ENCODE measurements at regions not wholly inside any gene's neighbourhood (a gene's known extent, or its start where the extent isn't known, plus 50 kb on each side); places are given as distances from the start of the nearest gene placed in this dataset.

DNA sequence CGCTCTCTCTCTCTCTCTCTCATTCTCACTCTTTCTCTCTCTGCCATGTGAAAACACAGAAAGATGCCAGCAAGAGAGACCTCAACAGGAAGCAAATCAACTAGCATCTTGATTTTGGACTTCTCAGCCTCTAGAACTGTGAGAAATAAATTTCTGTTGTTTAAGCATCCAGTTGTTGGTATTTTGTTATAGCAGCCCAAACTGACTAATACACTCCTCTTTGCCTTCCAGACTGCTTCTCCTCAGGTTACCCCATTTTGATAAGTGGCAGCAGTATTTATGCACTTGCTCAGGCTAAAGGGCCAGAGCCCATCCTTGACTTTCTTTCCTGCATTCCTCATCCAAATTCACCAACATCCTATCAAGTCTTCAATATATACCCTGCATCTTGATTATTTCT lies 76.6 kb upstream of the NANOGP8 start:
- no peak for DNase-seq (ENCODE audit: low spot score)

DNA sequence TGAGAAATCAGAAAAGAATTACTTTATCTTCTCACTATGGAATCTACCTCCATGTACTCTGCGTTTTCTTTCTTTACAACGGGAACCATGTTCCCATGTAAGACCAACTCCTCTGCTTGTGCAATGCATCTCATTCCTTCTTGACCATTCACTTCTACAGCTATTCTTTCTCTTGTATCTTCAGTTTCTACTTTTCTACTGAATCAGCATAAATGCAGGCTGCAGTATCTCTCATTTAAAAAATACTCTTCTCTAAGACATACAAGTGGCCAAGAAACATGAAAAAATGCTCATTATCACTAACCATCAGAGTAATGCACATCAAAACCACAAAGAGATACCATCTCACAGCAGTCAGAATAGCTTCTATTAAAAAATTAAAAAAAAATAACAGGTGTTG lies 74.1 kb upstream of the NANOGP8 start:
- no peak for DNase-seq (ENCODE audit: low spot score)

GRCh38 chr15:35151782-35152181 lies 66.7 kb upstream of the NANOGP8 start:
- no peak for DNase-seq (ENCODE audit: low spot score)

GRCh38 chr15:35151381-35151780 lies 66.3 kb upstream of the NANOGP8 start:
- no peak for DNase-seq (ENCODE audit: low spot score)

- no peak for DNase-seq (ENCODE audit: low spot score)
Observed at GRCh38 chr15:35150361-35150760, 65.3 kb upstream of the NANOGP8 start.

GRCh38 chr15:35145336-35145735 lies 60.2 kb upstream of the NANOGP8 start:
- no peak for DNase-seq (ENCODE audit: low spot score)

GRCh38 chr15:35142578-35142977 lies 57.5 kb upstream of the NANOGP8 start:
- DNase-seq (ENCODE audit: low spot score): no peak

DNA sequence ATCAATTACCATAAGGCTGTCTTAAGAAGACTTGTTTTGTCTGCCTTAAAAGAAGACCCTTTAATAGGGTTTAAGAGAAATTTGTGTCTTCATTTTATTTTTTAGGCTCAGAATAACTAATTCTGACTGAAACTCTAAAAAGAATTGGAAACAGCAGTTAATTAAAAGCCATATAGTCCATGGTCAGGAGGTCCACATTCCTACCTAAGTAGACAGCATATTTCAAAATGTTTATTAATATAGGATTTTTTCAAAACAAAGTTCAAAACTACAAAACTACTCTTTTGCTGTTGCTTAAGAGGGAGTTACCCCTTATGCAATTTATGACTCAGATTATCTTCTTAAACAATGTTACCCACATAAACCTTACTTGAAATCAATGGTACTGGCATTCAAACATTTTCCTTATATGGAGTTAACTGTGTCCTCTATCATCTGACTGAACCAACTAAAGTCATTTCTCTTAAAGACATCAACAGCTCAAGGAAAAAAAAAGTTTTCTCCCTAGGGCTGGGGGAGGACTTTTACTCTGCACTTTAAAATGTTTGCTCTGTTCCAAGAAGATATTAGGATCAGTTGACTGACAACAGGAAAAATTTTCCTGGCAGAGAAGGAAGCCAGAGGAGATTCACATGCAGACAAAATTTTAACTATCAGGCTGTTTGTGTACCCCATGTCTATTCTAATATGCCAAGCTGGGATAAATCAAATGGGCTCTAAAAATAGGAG lies 56.8 kb upstream of the NANOGP8 start:
- peak; percentile 29 for DNase-seq (ENCODE audit: low spot score)

GRCh38 chr15:35139822-35140221 lies 54.7 kb upstream of the NANOGP8 start:
- DNase-seq (ENCODE audit: low spot score): no peak

- no peak for DNase-seq (ENCODE audit: low spot score)
Observed at GRCh38 chr15:35137190-35137574, 52.1 kb upstream of the NANOGP8 start.

DNA sequence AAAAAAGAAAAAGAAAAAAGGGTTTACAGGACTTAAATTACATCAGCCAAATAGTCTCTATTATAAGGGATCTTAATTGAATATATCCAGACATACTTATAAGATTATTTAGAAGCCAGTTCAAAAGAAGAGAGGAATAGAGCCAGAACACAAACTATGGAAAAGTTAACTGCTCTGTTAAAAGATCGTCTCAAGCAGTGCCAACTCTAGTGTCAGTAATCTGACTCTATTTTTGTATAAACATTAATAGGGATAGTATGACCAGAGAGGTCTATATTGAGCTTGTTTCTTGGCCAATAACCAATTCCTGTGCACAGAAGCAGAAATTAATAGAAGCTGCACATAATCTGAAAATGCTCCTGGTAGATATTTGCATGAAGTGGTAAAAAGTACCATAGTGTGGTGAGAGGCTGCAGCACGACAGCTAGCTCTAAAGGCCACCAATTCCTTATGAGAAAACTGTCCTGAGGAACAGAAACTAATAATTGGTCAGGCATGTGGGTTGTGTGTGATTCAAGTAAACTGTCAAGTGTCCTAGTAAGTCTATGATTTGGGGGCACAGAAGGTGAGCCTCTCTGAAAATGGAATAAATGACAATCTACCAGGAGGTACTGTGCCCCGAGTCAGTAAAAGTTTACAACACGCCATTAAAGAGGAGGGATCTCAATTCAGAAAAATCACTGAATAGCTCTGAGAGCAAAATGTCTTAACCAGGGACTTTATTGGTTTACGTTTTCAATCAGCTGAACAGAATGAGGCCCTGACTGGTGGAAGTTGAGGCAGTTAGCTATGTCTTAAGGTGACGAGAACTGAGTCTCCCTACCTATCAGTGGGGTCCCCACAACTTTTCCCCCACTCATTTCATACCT lies 51.5 kb upstream of the NANOGP8 start:
- DNase-seq (ENCODE audit: low spot score): no peak

Data from AG08396 (cell line).